DOHH2 (cell line): ENCODE measurements at regions not wholly inside any gene's neighbourhood (a gene's known extent, or its start where the extent isn't known, plus 50 kb on each side); places are given as distances from the start of the nearest gene placed in this dataset.

Source experiments
- EZH2phosphoT487 ChIP-seq: fragments of 200-600 bp; sonication (generic); IDR thresholded peaks from 2 replicates; pipeline ENCODE4 v1.6.1; 2017; ENCODE audit warnings: borderline replicate concordance, mild to moderate bottlenecking, antibody characterized with exemption, low read length, moderate library complexity, mixed read lengths
- TF ChIP-seq, protein P1 (sequence below): fragments of 200-600 bp; sonication (generic); IDR thresholded peaks from one replicate; pipeline ENCODE4 v1.5.1; 2014; ENCODE audit warnings: antibody characterized with exemption, mild to moderate bottlenecking, low read depth, low read length; ENCODE audit not compliant: poor library complexity, severe bottlenecking

DNA sequence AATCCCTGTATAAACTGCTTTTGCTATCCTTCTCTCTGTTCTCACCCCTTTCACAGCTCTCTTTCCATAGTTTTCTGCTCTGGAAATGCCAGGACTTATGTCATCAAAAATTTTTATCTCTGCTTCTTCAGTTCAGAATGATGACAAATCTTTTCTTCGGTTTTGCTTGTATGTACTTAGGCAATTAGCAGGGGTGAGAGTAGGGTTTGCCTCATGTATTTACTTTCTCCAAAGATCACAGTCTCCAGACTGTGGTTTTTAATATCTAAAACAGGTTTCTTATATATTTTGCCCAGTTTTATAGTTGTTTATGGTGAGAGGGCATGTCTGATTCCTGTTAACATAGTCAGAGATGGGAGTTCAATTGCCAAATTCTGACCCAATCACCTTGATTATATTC, 235.4 kb upstream of the LYPLAL1 start:
- TF ChIP-seq, protein P1, sequence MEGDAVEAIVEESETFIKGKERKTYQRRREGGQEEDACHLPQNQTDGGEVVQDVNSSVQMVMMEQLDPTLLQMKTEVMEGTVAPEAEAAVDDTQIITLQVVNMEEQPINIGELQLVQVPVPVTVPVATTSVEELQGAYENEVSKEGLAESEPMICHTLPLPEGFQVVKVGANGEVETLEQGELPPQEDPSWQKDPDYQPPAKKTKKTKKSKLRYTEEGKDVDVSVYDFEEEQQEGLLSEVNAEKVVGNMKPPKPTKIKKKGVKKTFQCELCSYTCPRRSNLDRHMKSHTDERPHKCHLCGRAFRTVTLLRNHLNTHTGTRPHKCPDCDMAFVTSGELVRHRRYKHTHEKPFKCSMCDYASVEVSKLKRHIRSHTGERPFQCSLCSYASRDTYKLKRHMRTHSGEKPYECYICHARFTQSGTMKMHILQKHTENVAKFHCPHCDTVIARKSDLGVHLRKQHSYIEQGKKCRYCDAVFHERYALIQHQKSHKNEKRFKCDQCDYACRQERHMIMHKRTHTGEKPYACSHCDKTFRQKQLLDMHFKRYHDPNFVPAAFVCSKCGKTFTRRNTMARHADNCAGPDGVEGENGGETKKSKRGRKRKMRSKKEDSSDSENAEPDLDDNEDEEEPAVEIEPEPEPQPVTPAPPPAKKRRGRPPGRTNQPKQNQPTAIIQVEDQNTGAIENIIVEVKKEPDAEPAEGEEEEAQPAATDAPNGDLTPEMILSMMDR = no peak
- no peak for TF ChIP-seq EZH2phosphoT487
